WTC11 (cell line): ENCODE measurements at regions not wholly inside any gene's neighbourhood (a gene's known extent, or its start where the extent isn't known, plus 50 kb on each side); places are given as distances from the start of the nearest gene placed in this dataset.

Experiments used
- MAX ChIP-seq: sonication (generic); formaldehyde crosslinking; IDR thresholded peaks from 2 replicates; pipeline ENCODE4 v1.8.0; 2022; ENCODE audit warnings: mild to moderate bottlenecking, missing genetic modification reagents
- NR2C2 ChIP-seq: sonication (generic); formaldehyde crosslinking; IDR thresholded peaks from 2 replicates; pipeline ENCODE4 v1.8.0; 2022; ENCODE audit warnings: mild to moderate bottlenecking, missing genetic modification reagents
- OVOL2 ChIP-seq: fragments of 250-450 bp; sonication (Bioruptor Pico); IDR thresholded peaks from 2 replicates; pipeline ENCODE4 v1.9.0; 2021; ENCODE audit warnings: mild to moderate bottlenecking, borderline replicate concordance
- RELA ChIP-seq: sonication (generic); formaldehyde crosslinking; IDR thresholded peaks from 2 replicates; pipeline ENCODE4 v1.8.1; 2022; ENCODE audit warnings: missing genetic modification reagents, mild to moderate bottlenecking, borderline replicate concordance
- TF ChIP-seq, protein P1 (sequence below): sonication (generic); formaldehyde crosslinking; IDR thresholded peaks from 2 replicates; pipeline ENCODE4 v1.8.0; 2023; ENCODE audit warnings: missing genetic modification reagents
- TF ChIP-seq, protein P2 (sequence below): fragments of 200-600 bp; IDR thresholded peaks from 2 replicates; pipeline ENCODE4 v1.8.0; 2022; ENCODE audit warnings: antibody characterized with exemption
- TF ChIP-seq, protein P3 (sequence below): sonication (generic); formaldehyde crosslinking; IDR thresholded peaks from 2 replicates; pipeline ENCODE4 v1.8.0; 2022; ENCODE audit warnings: mild to moderate bottlenecking, missing genetic modification reagents

DNA sequence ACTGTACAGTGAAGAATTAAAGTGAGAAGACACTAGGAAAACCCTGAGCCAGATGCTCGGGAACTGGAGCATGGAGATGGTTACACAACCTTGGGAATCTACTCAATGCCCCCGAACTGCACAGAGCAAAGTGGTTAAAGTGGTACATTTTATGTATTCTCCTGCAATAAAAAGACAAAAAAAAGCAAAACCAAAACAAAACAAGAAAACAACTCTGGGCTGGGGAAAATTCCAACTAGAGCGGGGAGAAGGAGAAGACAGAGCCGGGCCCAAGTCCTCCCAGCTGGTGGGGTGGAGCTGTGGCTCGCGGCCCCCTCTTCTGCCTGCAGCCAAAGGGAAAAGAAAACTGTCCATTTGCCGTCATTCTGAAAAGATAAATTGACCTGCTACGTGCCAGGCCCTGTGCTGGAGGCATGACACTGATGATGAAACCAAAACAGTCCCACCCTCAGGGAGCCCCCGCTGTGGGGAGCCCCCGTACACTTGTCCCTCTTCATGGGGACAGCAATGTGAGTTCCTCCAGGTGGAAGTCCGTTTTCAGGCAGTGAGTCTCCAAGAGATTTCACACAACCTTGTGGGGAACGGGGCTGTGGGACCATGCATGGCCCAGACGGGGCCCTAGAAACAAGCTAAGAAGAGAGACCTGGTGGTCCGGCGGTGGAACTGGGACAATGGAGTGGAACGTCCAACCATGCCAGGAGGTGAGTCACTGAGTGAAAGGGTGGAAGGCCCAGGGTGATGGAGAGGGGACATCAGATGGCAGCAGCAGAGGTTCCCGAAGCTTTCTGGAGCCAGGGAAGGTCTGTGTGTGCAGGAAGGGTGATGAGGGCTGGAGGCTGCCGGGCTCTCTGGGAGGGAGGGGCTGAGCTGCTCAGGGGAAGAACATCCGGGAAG is 114.8 kb upstream of the COL5A1 start:
- TF ChIP-seq MAX (CRISPR knock-in tag) (no peak), NR2C2 (CRISPR knock-in tag) (no peak), OVOL2 (no peak), RELA (no peak)
- TF ChIP-seq, protein P1, sequence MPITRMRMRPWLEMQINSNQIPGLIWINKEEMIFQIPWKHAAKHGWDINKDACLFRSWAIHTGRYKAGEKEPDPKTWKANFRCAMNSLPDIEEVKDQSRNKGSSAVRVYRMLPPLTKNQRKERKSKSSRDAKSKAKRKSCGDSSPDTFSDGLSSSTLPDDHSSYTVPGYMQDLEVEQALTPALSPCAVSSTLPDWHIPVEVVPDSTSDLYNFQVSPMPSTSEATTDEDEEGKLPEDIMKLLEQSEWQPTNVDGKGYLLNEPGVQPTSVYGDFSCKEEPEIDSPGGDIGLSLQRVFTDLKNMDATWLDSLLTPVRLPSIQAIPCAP (CRISPR knock-in tag) = no peak
- TF ChIP-seq, protein P2, sequence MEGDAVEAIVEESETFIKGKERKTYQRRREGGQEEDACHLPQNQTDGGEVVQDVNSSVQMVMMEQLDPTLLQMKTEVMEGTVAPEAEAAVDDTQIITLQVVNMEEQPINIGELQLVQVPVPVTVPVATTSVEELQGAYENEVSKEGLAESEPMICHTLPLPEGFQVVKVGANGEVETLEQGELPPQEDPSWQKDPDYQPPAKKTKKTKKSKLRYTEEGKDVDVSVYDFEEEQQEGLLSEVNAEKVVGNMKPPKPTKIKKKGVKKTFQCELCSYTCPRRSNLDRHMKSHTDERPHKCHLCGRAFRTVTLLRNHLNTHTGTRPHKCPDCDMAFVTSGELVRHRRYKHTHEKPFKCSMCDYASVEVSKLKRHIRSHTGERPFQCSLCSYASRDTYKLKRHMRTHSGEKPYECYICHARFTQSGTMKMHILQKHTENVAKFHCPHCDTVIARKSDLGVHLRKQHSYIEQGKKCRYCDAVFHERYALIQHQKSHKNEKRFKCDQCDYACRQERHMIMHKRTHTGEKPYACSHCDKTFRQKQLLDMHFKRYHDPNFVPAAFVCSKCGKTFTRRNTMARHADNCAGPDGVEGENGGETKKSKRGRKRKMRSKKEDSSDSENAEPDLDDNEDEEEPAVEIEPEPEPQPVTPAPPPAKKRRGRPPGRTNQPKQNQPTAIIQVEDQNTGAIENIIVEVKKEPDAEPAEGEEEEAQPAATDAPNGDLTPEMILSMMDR = no peak
- TF ChIP-seq, protein P3, sequence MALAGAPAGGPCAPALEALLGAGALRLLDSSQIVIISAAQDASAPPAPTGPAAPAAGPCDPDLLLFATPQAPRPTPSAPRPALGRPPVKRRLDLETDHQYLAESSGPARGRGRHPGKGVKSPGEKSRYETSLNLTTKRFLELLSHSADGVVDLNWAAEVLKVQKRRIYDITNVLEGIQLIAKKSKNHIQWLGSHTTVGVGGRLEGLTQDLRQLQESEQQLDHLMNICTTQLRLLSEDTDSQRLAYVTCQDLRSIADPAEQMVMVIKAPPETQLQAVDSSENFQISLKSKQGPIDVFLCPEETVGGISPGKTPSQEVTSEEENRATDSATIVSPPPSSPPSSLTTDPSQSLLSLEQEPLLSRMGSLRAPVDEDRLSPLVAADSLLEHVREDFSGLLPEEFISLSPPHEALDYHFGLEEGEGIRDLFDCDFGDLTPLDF = no peak
